ENCODE measurements at regions not wholly inside any gene's neighbourhood (a gene's known extent, or its start where the extent isn't known, plus 50 kb on each side); places are given as distances from the start of the nearest gene placed in this dataset.
A peak's percentile ranks its signal among the peaks of the same experiment; 100 is the strongest.

DNA sequence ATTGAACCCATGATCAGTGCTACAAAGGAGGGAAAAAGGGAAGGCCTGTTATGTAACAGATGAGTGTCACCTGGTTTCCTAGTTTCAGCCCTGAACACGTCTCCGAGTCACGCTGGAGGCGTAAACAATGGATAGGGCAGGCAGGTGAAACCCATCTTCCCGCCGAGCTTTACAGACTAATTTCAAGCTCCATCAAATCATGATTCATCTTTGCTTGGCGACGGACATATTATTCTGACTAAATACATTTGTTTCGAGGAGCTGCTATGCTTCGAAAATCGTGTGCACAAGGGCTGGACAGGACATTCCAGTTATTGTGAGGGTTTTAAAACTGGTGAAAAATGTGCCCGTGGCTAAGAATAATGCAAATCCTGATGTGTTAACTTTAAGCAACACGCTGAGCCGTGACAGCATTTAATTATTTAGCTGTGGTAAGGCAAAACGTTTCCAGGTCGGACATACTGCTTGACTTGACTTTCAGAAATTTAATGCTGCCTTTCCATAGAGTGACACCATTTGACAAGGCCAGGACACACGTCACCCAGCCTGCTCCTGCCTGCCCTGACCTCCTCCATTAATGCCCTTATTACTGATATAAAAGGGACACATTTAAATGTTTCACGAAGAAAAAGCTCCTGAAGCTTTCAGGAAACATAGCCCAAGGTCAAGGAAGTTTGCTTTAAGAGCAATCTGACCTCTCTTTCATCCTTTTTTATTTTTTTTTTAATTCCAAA is 1203.5 kb upstream of the TMEM132C start:
- no peak overlapping the region for H3K4me3 ChIP-seq
- no peak overlapping the region for H3K27ac ChIP-seq

DNA sequence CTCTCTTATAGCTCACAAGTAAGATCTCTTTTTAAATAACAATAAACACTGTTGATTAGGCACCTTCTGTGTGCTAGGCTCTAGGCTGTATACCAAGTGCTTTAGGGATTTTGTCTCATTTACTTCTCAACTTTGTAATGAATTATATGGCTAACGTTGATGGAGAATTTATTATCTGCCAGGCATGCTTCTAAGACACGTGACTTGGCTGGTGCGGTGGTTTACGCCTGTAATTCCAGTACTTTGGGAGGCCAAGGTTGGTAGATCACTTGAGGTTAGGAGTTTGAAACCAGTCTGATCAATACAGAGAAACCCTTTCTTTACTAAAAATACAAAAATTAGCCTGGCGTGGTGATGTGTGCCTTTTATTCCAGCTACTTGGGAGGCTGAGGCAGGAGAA is 1202.8 kb upstream of the TMEM132C start:
- Histone ChIP-seq H3K27ac (no peak overlapping the region), H3K4me3 (no peak overlapping the region)

DNA sequence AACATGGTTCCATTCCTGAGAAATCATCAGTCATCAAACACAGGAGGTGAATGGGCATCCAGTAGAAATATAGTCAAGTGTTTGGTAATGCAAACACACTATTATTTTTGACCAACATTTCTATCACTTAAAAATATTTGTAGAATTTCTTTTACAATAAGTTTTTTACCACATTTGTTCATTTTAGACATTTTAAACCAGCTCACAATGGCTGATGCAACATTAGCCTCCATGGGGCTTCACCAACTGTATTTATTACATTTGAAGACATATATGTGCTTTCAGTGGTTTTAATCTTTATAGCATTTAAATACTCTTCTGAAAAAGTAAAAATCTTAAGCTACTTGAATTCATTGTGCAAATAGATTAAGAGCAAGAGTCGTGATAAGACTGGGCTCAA is 1201.4 kb upstream of the TMEM132C start:
- no peak overlapping the region for H3K4me3 ChIP-seq
- no peak overlapping the region for H3K27ac ChIP-seq

DNA sequence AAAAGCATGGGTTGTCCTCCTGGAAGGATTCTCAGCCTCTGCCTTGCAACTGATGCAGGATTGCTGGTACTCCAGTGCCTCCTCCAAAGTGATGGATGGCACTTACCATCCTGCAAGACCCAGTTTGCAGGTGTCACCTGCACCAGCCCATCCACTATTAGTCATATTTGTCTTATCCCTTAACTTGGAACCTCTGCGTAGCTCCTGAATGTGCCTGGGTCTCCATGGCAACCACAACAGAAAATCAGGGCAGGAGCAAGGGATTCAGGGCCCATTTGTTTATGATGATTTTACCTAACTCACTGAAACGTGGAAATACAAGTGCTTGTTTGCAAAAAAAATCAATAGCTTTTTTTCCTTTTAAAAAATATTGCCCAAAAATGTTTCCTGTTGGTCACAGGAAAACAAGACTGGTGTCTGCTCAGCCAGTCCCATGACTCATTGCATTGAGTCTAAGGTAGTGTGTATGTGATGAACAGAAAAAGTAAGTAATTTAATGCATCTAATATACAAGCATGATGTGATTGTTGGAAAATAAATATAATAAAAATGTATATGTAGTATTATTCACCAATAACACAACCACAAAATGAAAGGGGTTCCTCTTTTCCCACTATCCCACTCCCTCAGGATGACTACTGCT is 1196.3 kb upstream of the TMEM132C start:
- Histone ChIP-seq H3K4me3 (no peak overlapping the region), H3K27ac (no peak overlapping the region)

DNA sequence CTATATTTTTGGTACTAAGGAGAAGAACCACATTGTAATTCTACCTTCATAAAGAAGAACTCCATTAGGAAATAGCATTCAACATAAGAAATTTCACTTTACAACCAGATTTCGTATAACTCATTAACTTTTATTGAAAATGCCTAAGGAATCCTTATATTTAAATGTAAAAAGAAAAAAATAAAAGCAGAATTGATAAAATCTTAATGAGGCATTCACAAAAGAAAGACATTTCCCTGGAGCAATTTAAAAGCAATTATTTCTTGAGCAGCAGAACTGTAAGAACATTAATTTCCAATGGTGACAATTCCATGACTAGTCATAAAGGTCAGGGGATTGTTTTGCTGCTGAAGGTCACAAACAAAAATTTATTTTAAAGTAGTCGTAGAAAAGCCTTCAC is 1192.8 kb upstream of the TMEM132C start:
- Histone ChIP-seq H3K4me3 (no peak overlapping the region), H3K27ac (no peak overlapping the region)

DNA sequence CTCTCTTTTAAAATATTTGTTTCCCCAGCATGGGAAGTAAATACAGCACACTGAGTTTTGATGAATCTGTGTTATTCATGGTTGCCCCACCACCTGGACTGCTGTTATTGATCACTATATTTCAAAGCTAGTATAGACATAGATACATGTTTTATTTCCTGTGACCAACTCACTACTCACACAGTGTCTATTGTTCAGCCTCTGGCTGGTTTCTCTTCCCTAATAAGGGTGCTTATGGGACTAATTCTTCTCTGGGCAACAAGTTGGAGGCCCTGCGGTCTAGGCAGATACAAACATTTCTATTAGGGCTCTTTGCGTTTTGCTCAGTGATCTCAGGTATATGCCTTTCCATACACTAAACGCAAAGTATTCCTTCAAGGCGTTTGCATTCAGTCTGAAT is 1191.0 kb upstream of the TMEM132C start:
- Histone ChIP-seq H3K27ac (no peak overlapping the region), H3K4me3 (no peak overlapping the region)

DNA sequence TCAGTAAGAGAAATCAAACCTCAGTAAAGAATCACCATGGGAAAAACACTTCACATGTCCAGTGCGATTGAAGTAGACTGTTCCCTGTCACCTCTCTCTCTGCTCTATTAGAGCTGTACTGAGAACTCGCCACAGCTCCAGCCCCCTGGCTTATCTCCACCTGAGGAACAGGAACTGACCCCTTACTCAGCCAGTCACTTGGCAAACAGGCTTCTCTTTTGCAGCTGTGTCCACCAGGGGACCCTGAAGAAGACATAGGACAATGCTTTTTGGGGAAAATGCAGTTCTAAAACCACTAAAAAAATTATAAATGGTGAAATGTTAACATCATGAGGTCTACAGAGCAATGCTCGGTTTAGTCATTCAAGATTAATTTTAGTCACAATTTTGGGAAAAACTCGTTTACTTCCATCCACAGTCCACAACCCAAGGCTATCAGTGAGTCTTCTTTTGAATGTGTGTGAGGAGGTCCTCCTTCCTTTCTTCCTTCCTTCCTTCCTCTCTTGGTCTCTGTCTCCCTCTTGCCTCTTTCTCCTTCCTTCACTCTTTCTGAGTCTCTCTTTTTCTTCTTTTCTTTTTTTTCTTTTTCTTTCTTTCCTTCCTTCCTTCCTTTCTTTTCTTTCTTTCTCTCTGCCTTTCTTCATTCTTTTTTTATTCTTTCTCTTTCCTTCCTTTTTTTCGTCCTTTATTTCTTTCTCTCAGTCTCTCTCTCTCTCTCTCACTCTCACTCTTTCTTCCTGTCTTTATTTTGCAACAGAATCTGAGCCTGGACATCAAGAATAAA is 1189.5 kb upstream of the TMEM132C start:
- H3K4me3 ChIP-seq, result no peak overlapping the region
- no peak overlapping the region for H3K27ac ChIP-seq

DNA sequence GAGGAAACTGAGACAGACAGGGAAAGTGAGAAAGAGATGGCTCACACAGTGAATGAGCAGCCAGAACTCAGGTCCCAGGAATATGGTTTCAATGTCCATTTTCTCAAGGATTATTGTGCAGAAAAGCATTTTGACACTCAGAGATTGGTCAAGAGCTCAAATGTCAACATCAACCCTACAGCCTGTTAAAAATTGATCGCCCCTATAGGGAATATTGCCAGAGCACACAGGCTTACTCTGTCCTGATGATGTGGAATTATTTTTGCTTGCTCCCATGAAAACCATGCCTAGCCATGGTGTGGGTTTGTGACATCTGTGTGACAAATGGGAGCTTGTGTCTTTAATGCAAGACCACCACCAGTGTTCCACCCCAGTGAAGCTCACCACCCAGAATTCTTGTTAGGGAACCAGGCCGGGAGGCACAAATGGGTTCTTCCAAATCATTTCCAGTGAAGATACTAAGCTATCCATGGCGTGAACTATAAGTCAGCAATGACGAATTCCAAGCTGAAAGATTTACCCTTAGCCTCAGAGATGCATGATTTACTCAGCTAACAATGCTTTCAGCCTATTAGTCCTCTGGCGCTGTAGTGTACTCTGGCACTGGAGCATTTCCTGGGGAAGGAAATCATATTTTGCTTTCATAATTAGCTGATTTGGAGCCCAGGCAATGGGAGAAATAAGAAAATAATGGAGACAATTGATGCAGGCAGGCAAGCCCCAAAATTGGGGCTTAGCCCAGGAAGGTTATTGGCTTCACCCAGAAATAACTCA is 1188.2 kb upstream of the TMEM132C start:
- H3K4me3 ChIP-seq, result no peak overlapping the region
- H3K27ac ChIP-seq, result no peak overlapping the region

DNA sequence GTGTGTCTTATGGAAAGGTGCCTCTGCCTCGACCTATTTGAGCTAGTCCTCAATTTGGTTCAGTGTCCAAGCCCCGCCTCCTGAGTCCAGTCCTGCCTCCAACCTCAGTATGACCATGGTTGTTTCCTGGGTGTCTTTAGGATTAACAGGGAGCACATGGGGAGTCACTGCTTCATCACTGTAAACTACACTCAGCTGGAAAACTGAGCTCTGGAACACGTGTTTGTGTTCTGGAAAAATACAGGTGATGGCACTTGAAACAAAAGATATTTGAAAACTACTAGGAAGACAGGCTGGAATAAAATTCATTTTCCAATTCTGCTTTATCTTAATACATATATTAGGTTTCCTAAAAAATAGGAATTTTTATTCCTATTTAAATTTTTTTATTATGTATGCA is 1187.3 kb upstream of the TMEM132C start:
- no peak overlapping the region for H3K27ac ChIP-seq
- no peak overlapping the region for H3K4me3 ChIP-seq

DNA sequence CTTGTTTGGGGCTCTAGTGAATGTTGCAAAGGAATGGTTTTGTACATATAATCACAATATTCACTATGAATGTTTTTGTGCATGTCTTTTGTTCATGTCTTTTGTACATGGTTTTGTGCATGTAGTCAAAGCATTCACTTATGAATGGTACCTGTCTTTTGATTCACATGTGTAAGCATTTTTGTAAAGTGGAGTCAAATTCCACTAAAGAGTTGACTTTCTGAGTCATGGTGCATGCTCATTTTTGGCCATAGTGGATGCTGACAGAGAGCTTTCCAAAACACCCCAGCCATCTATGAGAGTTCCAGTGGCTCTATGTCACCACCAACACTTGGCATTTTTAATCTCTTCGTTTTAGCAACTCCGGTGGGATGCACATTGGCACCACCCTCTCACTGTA is 1185.9 kb upstream of the TMEM132C start:
- H3K4me3 ChIP-seq, result no peak overlapping the region
- no peak overlapping the region for H3K27ac ChIP-seq

DNA sequence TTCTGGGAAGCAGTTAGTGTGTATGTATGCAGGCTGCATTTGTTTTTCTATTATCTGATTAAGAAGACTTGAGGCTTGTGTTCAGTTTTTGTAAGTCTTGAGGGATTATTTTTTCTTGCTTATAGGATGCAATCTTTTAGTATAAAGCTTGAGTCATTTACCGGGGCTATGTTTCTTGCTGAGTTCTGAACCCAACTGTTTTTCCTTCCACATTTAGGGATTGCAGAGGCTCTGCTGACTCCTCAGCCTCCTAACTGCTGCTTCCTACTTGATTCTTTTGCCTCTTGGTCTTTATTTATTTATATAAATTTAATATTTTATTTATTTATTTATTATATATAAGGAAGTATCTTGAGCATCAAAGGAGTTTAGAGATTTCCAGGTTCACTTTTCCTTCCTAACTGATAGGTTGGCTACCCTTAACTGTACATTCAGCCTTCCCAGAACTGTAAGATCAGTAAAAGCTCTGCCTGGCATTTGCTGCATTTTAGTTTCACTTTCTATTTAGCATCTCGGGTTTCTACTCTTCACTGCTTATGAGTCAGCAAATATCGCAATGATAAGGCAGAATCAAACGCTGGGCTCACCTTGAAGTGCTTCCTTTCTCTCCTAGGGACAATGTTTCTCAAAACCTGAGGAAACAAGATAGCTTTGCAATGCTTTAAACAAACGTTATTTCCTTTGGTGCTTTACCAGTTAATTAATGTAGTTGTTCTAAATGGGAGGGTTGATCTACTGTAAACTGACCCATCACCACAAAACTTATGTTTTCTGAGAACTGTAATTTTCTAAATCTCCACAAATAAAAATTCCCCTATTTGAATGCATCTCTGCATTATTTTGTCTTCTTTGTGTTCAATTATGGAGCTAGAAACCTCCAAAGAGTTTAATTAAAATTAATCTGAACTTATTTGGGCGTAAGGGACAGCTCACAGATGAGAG is 1183.7 kb upstream of the TMEM132C start:
- Histone ChIP-seq H3K27ac (peak overlapping the region in 13 of 21 experiments; percentile 0 to 78 (median 49)), H3K4me3 (peak overlapping the region in 6 of 7 experiments; percentile 14 to 32 (median 24))

DNA sequence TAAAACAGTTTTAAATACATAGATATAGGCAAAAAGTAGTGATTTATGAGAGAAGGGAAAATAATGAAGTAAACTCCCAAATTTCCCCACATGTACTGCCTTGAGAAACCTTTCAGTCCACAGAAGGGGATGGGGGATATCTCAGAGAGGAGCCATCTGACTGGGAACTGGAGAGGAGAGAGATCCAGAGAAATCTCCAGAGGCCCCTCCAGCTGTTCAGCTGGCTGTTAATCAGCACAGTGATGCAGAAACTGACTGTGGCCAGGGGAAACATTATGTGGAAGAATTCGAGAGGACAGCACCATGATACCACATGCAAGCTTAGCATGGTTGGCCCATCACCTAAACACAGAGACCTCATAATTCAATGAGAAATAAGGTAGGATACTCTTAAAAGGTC is 1165.9 kb upstream of the TMEM132C start:
- Histone ChIP-seq H3K27ac (no peak overlapping the region), H3K4me3 (no peak overlapping the region)

DNA sequence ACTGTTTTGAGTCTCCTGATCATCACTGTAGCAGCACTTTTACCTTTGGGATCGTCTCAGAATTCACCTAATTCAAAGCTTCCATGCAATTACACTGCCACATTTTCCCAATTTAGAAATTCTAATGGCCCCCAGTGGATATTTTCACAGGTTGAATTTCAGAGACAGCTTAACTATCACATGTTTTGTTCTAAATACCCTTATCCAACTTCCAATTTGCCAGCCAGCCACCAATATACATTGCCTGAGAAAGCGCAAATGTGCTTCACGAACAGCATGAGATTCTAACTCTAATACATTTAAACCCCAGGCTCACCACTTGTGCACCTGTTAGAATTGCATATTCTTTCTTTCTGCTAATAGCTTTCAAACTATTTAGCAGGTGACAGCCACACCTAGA is 1160.9 kb upstream of the TMEM132C start:
- Histone ChIP-seq H3K27ac (no peak overlapping the region), H3K4me3 (no peak overlapping the region)

DNA sequence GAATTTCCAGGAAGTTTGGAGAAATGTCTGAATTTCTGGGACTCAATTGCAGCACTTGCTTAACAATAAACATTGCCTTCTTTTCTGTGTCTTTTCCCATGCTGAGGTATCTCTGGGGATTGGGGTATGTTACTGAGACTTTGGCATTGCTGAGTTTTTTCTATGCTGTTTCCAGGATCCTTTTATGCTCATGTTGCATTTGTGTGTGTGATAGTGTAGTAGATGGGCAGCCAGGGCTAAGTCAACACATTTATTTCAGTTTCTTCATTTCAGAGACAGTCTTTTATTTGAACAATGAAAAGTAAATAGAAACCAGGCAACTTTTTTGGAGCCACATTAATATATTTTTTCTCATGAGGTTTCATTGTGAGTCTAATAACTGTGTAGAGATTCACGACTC is 1160.3 kb upstream of the TMEM132C start:
- Histone ChIP-seq H3K4me3 (no peak overlapping the region), H3K27ac (no peak overlapping the region)

DNA sequence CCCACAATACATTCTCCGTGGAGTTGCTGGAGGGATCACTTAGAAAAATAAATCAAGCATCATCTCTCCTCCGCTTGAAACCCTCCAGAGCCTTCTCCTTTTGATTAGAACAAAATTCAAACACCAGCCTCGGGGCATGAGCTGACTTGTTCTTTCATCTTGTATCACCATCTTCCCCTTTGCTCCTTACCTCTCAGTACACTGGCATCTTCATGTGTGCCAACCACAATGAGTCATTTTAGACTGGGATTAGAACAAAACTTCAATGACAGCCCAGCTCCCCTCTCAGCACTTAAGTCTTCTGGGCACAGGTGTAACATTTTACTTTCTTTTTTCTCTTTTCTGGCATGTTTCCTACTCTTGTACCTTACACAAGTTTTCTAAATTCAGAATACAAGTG is 1159.2 kb upstream of the TMEM132C start:
- H3K4me3 ChIP-seq, result no peak overlapping the region
- H3K27ac ChIP-seq, result no peak overlapping the region

DNA sequence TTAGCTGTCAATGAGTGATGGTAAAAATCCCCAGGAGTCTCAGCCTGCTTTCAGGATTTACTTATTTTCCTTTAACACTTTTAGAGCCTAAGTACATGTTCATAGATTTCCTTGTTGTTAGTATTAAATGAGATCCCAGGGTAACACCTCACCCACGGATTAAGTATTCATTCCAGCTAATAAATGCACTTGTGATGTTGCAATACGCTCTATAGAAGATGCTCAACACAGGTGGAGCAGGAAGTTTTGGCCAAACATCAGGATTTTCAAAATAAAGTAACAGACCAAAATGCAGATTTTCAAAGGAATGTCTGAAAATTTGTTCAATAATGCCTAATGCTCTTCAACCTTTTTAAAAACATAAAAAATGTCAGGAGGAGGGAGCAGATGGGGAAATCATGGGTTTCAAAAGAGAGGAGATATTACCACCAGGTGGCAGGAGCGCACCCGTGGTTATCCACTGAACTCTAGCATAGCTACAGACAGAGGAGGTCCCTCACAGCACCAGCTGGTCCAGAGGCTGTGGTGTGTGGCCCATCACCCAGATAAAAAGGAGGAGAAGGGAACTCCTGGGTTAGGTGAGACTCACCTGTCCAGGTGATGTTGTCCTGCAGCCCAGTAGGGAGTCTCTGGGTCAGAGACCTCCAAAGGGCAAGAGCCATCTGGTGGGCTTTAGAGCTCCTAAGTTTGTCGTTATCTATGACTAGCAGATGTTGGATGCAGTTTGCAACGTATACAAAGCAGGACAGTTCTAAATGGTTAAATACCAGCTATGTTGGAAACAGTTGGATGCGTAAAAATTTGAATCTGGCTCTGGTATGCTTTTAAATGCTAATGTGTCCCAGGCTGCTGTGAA is 1158.4 kb upstream of the TMEM132C start:
- H3K27ac ChIP-seq, result no peak overlapping the region
- H3K4me3 ChIP-seq, result no peak overlapping the region

DNA sequence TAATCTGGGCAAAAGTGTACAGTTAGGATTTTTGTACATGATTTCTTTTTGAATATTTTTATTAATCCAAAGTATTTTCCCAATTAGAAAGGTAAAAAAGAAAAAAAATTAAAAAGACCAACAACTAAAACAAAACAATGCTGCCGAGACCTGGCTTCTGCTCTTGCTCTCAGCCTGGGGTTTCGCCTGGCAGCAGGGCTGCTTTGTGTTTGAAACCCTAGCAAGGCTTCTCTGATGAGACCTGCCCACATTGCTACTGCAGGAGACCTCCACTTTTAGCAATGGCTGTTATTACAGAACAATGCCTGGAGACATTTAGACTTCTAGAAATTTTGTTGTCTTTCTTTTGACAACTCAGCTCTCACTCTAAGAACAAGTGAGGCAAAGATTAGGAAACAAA is 1153.0 kb upstream of the TMEM132C start:
- Histone ChIP-seq H3K4me3 (no peak overlapping the region), H3K27ac (no peak overlapping the region)

DNA sequence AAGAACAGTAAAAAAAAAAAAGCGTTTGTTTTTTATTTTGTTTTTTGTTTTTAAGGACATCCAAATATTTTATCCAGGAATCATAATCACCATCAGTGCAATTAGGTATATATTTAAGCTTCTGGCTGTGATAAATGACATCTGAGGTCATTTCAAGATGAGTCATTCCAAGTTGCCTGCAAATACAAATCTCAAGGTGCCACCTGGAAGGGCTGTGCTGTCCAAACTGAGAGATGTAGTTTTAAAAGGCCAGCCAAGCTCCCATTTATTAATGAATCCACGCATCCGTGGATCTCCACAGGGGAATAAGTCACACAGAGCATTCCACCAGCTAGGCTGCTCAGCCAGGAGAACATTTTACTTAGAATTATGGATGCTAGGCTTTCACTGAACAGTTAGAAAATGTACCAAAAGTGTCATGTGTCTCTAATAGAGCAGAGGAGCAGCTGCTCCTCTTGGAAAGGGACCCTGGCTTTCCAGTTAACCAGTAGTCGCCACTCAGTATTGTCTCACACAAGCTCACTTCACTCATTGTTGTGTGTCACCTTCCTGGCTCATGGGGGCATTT is 1151.4 kb upstream of the TMEM132C start:
- H3K27ac ChIP-seq, result no peak overlapping the region
- H3K4me3 ChIP-seq, result no peak overlapping the region

Data from skin epidermis (tissue), 12 donors.